HG03521 (cell line): ENCODE measurements at regions not wholly inside any gene's neighbourhood (a gene's known extent, or its start where the extent isn't known, plus 50 kb on each side); places are given as distances from the start of the nearest gene placed in this dataset.
"Not testable (repeated sequence)": the region's sequence is repeated elsewhere in the genome, so short reads cannot be mapped to it uniquely, and the experiment has no call there.

Experiments
- ATAC-seq: cut with Tn5 transposase; IDR thresholded peaks from one replicate; pipeline ENCODE4 v1.9.1; 2021; ENCODE audit warnings: mild to moderate bottlenecking, moderate library complexity; ENCODE audit not compliant: unreplicated experiment

- no peak for ATAC-seq
Observed at GRCh38 chr4:59583845-59584568, 1616.1 kb upstream of the ADGRL3 start.

DNA sequence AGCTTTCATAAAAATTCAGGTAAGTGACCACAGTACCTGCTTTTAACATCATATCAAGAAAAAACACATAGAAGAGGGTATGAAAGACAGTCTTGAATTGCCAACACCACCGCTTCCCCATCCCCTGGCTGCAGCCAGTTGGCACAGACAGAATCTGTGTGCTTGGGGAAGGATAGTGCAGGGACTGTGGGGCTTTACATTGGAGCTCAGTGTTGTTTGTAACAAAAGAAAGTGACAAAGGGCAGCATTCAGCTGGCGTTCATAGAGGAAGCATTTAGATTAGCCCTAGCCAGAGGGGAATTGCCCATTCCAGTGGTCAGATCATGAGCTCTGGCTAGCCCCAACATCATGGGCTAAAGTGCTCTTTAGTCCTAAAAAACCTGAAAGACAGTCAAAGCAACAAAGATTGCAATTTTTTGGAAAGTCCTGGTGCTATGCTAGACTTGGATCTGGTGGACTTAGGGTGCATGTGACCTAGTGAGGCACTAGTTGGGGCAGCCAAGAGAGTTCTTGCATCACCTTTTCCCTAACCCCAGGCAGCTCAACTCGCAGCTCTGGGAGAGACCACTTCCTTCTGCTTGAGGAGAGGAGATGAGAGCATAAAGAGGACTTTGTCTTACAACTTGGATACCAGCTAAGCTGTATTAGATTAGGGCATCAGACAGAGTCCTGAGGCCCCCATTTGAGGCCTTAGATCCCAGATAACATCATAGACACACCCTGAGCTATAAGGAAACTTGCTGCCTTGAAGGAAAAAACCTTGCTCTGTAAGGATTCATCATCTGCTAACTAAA, 1602.4 kb upstream of the ADGRL3 start:
- no peak for ATAC-seq

DNA sequence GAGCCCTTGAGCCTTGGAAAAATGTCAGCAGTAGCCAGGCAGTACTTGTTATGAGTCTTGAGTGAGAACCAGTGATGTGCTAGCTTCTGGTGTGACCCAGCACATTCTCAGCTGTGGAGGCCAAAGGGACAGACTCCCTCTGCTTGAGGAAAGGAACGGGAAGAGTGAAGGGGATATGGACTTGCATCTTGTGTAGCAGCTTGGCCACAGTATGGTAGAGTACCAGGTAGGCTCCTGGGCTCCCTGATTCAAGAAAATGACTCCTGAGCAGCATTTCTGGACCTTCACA, 1601.9 kb upstream of the ADGRL3 start:
- no peak for ATAC-seq

- ATAC-seq = no peak
Observed at GRCh38 chr4:59608466-59608865, 1591.7 kb upstream of the ADGRL3 start.

GRCh38 chr4:59612235-59612634, 1587.9 kb upstream of the ADGRL3 start:
- no peak for ATAC-seq

- ATAC-seq = no peak
Observed at GRCh38 chr4:59615316-59615715, 1584.8 kb upstream of the ADGRL3 start.

- ATAC-seq = no peak
Observed at GRCh38 chr4:59629348-59629747, 1570.8 kb upstream of the ADGRL3 start.

GRCh38 chr4:59630235-59630634, 1569.9 kb upstream of the ADGRL3 start:
- ATAC-seq = no peak

- ATAC-seq = no peak
Observed at GRCh38 chr4:59630922-59631321, 1569.2 kb upstream of the ADGRL3 start.

DNA sequence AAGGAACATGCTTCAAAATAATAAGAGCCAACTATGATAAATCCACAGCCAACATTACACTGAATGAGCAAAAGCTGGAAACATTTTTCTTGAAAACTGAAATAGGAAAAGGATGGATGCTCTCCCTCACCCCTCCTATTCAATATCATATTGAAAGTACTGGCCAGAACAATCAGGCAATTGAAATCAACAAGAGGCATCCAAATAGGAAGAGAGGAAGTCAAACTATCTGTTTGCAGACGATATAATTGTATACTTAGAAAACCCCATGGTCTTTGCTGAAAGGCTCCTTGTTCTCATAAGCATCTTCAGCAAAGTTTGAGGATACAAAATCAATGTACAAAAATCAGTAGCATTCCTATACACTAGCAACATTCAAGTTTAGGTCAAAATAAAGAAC, 1562.5 kb upstream of the ADGRL3 start:
- no peak for ATAC-seq

DNA sequence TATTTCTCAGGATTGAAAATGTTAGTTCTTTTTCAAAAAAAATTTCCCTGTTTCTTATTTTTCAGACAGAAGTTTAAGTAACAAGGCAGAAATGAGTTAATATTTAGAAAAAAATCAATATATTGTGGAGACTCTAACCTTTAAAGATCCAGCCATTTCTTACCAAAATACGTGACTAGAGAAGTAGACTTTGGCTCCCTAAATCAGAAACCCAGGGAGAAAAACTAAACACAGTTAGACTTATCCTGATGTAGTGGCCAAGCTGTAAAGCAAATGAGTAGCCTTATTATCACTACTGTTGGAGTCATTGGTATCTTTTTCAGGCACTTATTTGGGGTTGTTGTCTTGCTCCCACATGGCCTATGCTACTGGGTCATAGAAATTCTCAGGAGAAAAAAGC, 1556.4 kb upstream of the ADGRL3 start:
- ATAC-seq = no peak

DNA sequence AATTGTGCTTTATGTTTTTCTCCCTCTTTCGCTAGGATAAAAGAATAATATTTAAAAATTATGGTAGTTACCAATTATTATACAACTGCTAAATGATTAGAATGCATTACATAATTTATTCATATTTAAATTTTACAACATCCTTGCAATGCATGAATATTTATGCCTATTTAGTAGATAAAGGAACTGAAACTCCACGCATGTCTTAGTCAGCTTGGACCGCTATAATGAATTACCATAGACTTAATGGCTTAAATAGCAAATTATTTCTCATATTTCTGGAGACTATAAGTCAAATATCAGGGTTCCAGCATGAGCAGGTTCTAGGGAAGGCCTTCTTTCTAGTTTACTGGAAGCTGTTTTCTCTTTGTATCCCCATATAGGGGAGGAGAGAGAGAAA, 1555.4 kb upstream of the ADGRL3 start:
- ATAC-seq = no peak

- ATAC-seq = no peak
Observed at GRCh38 chr4:59646082-59646481, 1554.0 kb upstream of the ADGRL3 start.

DNA sequence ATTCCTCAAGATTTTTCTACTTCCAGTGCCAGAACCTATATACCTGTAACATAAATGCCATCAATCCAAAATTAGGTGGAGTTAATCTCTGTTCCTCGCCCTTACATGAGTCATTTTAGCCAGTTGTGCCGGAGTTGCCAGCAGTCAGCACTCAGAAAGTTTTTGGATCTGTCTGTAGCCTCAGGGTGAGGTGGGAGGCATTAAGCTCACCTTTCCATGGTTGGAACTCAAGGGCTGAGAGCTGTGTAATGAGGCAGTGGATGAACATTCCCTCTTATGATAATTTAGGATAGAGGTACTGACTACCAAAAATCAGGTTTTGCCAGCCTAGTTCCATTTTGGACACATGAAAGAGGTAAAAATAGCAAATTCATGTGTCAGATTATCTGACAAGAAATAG, 1553.1 kb upstream of the ADGRL3 start:
- no peak for ATAC-seq

DNA sequence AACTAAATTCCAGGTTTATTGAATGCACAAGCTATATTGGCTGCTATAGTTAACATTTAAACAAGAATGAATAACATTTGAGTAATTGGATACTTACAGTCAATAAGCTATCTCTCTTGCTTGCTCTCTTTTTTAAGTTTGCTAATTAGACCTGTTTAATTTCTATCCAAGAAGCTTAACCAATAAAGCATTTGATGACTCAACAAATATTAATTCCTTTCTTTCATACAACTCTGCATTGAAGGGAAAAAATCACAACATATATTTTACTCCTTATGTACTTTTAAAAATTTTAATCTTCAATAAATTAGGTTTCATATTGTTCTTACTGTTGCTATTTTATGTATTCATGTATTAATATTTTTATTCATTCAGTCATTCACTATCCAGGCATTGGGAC, 1552.6 kb upstream of the ADGRL3 start:
- no peak for ATAC-seq

GRCh38 chr4:59650861-59651260, 1549.3 kb upstream of the ADGRL3 start:
- ATAC-seq = no peak

DNA sequence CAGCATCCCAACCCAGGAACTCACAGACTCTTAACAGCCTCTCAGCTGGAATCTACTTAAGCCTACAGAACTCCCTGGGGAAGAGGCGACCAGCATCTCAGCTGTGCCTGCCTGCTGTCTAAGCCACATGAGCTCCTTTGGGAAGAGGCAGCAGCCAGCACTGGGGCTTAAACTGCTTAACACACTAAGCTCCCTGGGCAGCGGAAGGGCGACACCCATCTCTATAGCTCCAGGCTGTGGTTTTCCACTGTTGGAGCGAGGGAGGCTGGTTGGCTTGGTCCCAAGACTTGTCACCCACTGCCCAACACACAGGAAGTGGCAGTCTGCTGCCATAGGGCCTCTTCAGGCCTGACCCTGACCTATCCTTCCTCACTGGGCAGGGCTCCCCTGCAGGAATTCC, 1544.1 kb upstream of the ADGRL3 start:
- no peak for ATAC-seq

- ATAC-seq = no peak
Observed at GRCh38 chr4:59664771-59665170, 1535.4 kb upstream of the ADGRL3 start.

DNA sequence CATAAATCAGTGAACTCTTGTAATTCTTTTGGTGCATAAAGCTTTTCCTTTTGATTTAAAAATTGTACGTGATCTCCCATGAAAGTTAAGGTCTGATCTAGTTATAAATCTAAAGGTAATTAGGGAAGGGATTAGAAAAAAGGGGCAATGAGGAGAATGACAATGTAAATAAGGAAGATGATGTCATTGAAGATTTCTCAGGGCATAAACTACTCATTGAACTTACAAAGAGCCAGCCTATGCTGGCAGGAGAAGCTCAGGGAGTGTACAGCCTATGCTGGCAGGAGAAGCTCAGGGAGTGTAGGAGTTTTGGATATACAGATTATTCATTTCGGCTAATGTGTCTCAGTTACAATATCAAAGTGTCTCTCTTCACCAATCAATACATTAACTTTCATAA, 1533.5 kb upstream of the ADGRL3 start:
- ATAC-seq = no peak

DNA sequence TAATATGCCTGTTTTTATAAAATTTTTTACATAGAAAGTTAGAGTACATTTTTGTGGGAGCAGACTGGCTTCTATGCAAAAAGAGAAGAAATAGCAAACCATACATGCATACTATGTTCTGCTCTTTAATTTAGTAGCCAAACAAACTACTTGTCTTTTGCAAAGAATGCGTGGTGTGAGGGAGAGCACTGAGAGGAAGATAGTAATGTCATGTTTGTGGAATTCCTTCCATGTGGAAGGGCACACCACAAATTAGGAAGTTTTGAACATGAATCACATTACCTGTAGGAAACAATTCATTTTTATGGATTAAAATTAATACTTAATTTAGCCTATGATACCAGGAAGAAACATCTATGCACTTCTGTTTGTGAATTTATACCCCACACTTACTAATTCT, 1529.1 kb upstream of the ADGRL3 start:
- ATAC-seq = no peak

DNA sequence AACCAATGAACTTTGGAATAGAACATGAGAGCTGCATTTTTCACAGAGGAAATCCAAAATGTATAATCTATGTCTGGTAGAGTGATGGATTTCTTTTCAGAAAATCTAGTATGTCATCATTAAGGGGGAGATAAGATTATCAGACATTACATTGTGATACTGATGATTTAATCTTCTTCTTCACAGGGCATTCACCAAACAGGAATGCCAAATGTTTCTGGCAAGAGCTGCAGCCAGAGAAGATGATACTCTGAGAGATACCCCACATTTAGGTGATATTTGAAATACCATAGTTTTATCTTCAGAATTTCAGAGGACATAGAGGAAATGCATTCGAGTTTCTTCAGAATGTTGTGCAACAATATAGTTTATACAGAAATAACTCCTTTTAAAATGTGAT, 1523.7 kb upstream of the ADGRL3 start:
- ATAC-seq = no peak

DNA sequence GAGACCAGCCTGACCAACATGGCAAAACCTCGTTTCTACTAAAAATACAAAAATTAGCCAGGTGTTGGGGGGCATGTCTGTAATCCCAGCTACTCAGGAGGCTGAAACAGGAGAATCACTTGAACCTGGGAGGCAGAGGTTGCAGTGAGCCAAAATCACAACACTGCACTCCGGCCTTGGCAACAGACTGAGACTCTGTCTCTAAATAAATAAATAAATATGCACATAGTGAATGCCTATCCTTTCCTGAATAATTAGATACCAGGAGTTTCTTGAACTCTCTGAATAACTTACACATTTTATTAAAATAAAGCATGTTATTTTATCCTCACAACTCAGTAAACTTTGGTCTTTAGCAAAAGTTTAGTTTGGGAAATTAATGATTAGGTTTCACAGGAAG, 1523.1 kb upstream of the ADGRL3 start:
- not testable (repeated sequence) for ATAC-seq

- no peak for ATAC-seq
Observed at GRCh38 chr4:59685626-59686025, 1514.5 kb upstream of the ADGRL3 start.
